Sigmoid colon (tissue), 6 donors: ENCODE measurements at regions not wholly inside any gene's neighbourhood (a gene's known extent, or its start where the extent isn't known, plus 50 kb on each side); places are given as distances from the start of the nearest gene placed in this dataset.

ENCODE experiments used
- DNase-seq: peaks from one replicate; pipeline ENCODE4 v3.0.0-alpha.2; 2019
- H3K27ac ChIP-seq, 4 donors: fragments of 200-600 bp; sonication (generic); one replicate each; pipeline ENCODE4 v1.5.1; 2016 to 2019; ENCODE audit warnings: mild to moderate bottlenecking in 1 of 4
- H3K27me3 ChIP-seq, 3 donors: fragments of 200-600 bp; sonication (generic); one replicate each; pipeline ENCODE4 v1.5.1; 2019; ENCODE audit warnings: mild to moderate bottlenecking in 1 of 3
- H3K36me3 ChIP-seq, 4 donors: fragments of 200-600 bp; sonication (generic); one replicate each; pipeline ENCODE4 v1.5.1; 2016 to 2019
- H3K4me1 ChIP-seq, 4 donors: fragments of 200-600 bp; sonication (generic); one replicate each; pipeline ENCODE4 v1.5.1; 2017 to 2019
- H3K4me3 ChIP-seq, 4 donors: fragments of 200-600 bp; sonication (generic); one replicate each; pipeline ENCODE4 v1.5.1; 2017 to 2019; ENCODE audit warnings: mild to moderate bottlenecking in 2 of 4, moderate library complexity in 1 of 4
- H3K9me3 ChIP-seq, 4 donors: fragments of 200-600 bp in 3 of 4; sonication (generic) in 3 of 4; one replicate each; pipeline versions ENCODE4 v1.5.1 to v1.6.1; 2013 to 2019
- EP300 ChIP-seq, 4 donors: sonication (generic); formaldehyde crosslinking; IDR thresholded peaks; one replicate each; pipeline ENCODE4 v1.6.1; 2017; ENCODE audit warnings: antibody characterized with exemption in 4 of 4
- POLR2A ChIP-seq, 2 donors: fragments of 450-650 bp; IDR thresholded peaks; one replicate each; pipeline ENCODE4 v1.6.1; 2016; ENCODE audit warnings: antibody characterized with exemption in 2 of 2, mild to moderate bottlenecking in 2 of 2, moderate library complexity in 2 of 2
- POLR2AphosphoS5 ChIP-seq, 4 donors: sonication (generic); formaldehyde crosslinking; IDR thresholded peaks; one replicate each; pipeline ENCODE4 v1.6.1; 2017; ENCODE audit warnings: antibody characterized with exemption in 4 of 4
- WGBS, 2 donors: extraction: QIAGEN DNeasy Blood & Tissue Kit; methylation state at CpG; one replicate each; pipeline ENCODE4 v1.1.7; 2013; 5-methylcytosine and 5-hydroxymethylcytosine counted together
- intact Hi-C: fragments of 100-400 bp; cut with DNase I; formaldehyde crosslinking; loops from one replicate; pipeline ENCODE4 v1.15.1; 2023
- TF ChIP-seq, protein P1 (sequence below), 4 experiments: fragments of 450-650 bp in 3 of 4; fragments of 200-600 bp in 1 of 4; IDR thresholded peaks; one replicate each; pipeline ENCODE4 v1.5.1; 2016 to 2019; ENCODE audit warnings: antibody characterized with exemption in 4 of 4, mild to moderate bottlenecking in 3 of 4, moderate library complexity in 2 of 4
- donor health status: healthy with polysubstance abuse.
- donor health status: healthy.

DNA sequence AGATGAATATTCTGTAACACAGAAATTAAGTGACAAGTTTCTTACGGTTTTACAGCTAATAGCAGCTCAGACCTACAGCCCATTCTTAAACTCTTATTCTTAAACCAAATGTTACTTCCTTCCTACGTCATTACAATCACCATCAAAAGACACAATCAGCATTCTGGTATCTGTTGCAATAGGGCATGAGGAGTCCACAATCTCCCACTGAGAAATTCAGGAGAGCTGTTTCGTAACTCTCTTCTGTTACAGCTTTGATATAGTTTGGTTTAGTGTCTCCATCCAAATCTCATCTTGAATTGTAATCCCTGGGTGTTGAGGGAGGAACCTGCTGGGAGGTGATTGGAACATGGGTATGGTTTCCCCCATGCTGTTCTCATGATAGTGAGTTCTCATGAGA is 163.4 kb downstream of the GAS1 start:
- Histone ChIP-seq H3K27ac (no peak overlapping the region), H3K27me3 (no peaks in the 10 kb centered on the region), H3K36me3 (no peaks in the 10 kb centered on the region), H3K4me3 (no peak overlapping the region), H3K4me1 (peaks cover 0 to 11% (median 2%) of the 10 kb centered on the region in 4 donors), H3K9me3 (no peaks in the 10 kb centered on the region)
- intact Hi-C loops: no loop called here
- TF ChIP-seq, protein P1, sequence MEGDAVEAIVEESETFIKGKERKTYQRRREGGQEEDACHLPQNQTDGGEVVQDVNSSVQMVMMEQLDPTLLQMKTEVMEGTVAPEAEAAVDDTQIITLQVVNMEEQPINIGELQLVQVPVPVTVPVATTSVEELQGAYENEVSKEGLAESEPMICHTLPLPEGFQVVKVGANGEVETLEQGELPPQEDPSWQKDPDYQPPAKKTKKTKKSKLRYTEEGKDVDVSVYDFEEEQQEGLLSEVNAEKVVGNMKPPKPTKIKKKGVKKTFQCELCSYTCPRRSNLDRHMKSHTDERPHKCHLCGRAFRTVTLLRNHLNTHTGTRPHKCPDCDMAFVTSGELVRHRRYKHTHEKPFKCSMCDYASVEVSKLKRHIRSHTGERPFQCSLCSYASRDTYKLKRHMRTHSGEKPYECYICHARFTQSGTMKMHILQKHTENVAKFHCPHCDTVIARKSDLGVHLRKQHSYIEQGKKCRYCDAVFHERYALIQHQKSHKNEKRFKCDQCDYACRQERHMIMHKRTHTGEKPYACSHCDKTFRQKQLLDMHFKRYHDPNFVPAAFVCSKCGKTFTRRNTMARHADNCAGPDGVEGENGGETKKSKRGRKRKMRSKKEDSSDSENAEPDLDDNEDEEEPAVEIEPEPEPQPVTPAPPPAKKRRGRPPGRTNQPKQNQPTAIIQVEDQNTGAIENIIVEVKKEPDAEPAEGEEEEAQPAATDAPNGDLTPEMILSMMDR (IDR thresholded peaks at IDR 0.05): no peak
- TF ChIP-seq POLR2AphosphoS5 (IDR thresholded peaks at IDR 0.05) (no peak), POLR2A (IDR thresholded peaks at IDR 0.05) (no peak), EP300 (IDR thresholded peaks at IDR 0.05) (no peak)
- WGBS, 2 donors: 75 to 80% methylated on average over 3 of the region's 3 CpGs
- DNase-seq: no peak

DNA sequence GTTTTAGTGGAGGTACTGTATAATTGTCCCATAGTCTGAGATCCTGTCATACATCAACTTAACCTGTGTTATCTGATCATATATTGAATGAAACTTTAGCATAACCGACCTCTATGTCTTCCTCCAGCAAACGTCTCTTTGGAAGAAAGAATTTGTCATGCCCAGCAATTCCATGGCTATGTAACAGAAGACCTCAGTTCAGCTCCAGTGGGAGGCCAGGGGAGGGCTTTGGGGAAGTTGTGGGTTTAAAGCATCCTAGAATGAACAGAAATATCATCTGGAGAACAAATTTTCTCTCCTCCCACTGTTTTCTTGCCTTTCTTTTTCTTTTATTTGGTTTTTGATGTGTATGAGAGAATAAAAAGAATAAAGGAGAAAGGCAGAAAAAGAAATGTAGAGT is 164.5 kb downstream of the GAS1 start:
- no peaks in the 10 kb centered on the region for H3K27me3 ChIP-seq
- 60 to 77% methylated on average over 2 of the region's 2 CpGs for WGBS, 2 donors
- no peak overlapping the region for H3K4me3 ChIP-seq
- no peak for DNase-seq
- intact Hi-C loops: no loop called here
- no peak for TF ChIP-seq EP300 (IDR thresholded peaks at IDR 0.05)
- TF ChIP-seq, protein P1 (IDR thresholded peaks at IDR 0.05): no peak
- no peak for TF ChIP-seq POLR2AphosphoS5 (IDR thresholded peaks at IDR 0.05)
- TF ChIP-seq POLR2A (IDR thresholded peaks at IDR 0.05): no peak
- peaks cover 0 to 11% (median 2%) of the 10 kb centered on the region in 4 donors for H3K4me1 ChIP-seq
- H3K27ac ChIP-seq: no peak overlapping the region
- no peaks in the 10 kb centered on the region for H3K9me3 ChIP-seq
- no peaks in the 10 kb centered on the region for H3K36me3 ChIP-seq

DNA sequence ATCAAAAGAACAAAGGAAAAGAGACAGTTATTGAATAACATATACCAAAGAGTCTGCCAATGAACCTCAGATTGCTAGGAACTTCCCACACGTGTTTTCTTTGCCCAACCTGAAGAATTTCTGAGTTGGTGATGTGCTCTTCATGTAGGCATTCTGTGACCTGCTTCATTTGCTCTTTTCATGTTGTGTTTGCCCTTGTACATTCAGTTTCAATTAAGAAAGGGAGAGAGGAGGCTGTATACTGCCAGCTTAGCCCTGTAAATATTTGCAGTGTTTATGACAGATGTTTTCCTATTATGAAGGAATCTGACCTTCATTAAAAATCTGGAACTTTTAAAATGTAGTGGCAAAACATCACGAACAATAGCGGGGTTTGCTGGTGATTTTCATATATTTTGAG is 168.5 kb downstream of the GAS1 start:
- no peak for DNase-seq
- H3K4me3 ChIP-seq: no peak overlapping the region
- no peaks in the 10 kb centered on the region for H3K4me1 ChIP-seq
- H3K9me3 ChIP-seq: no peaks in the 10 kb centered on the region
- TF ChIP-seq POLR2A (IDR thresholded peaks at IDR 0.05): no peak
- TF ChIP-seq, protein P1 (IDR thresholded peaks at IDR 0.05): no peak
- TF ChIP-seq POLR2AphosphoS5 (IDR thresholded peaks at IDR 0.05): no peak
- no peak for TF ChIP-seq EP300 (IDR thresholded peaks at IDR 0.05)
- WGBS, 2 donors: 60 to 64% methylated on average over 3 of the region's 3 CpGs
- intact Hi-C loops: no loop called here
- H3K27ac ChIP-seq: no peak overlapping the region
- H3K36me3 ChIP-seq: no peaks in the 10 kb centered on the region
- H3K27me3 ChIP-seq: no peaks in the 10 kb centered on the region

DNA sequence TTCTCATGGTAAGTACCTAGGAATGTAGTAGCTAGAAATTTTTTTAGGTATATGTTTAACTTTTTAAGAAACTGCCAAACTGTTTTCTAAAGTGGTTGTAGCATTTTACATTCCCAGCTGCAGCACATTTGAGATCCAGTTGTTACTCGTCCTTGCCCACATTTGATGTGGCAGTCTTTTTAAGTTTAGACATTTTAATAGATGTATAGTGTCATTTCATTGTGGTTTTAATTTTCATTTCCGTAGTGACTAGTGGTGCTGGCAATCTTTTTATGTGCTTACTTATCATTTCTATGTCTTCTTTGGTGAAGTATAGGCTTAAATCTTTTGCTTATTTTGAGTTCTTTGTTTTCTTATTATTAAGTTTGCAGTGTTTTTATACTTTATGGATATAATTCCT is 171.6 kb downstream of the GAS1 start:
- TF ChIP-seq POLR2AphosphoS5 (IDR thresholded peaks at IDR 0.05) (no peak), POLR2A (IDR thresholded peaks at IDR 0.05) (no peak), EP300 (IDR thresholded peaks at IDR 0.05) (no peak)
- TF ChIP-seq, protein P1 (IDR thresholded peaks at IDR 0.05): no peak
- no peak for DNase-seq
- H3K27me3 ChIP-seq: no peaks in the 10 kb centered on the region
- no peaks in the 10 kb centered on the region for H3K36me3 ChIP-seq
- H3K4me3 ChIP-seq: no peak overlapping the region
- WGBS, 2 donors: 65 to 76% methylated on average over 2 of the region's 2 CpGs
- no peaks in the 10 kb centered on the region for H3K9me3 ChIP-seq
- intact Hi-C loops: no loop called here
- H3K4me1 ChIP-seq: no peaks in the 10 kb centered on the region
- no peak overlapping the region for H3K27ac ChIP-seq

DNA sequence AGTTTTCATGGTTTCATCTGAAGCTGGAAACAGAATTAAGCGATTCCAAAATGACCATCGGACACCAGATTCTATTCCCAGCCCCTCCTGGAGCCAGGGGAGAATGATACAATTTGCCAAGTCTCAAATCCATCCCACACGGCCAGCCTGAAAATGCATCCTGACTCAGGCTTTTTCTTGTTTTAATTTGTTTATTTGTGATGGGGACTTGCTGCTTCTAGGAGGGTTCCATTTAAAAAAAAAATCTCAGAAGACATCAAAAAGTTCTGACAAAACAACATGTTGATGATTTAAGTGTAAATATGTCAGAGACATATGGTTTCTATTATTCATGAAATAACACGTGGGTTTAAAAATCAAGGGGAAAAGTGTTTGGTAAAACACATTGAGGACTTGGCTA is 173.2 kb downstream of the GAS1 start:
- DNase-seq: no peak
- WGBS, 2 donors: 70 to 72% methylated on average over 4 of the region's 4 CpGs
- Histone ChIP-seq H3K27me3 (no peaks in the 10 kb centered on the region), H3K9me3 (no peaks in the 10 kb centered on the region), H3K4me1 (no peaks in the 10 kb centered on the region), H3K4me3 (no peak overlapping the region), H3K27ac (no peak overlapping the region), H3K36me3 (no peaks in the 10 kb centered on the region)
- TF ChIP-seq POLR2A (IDR thresholded peaks at IDR 0.05): no peak
- no peak for TF ChIP-seq EP300 (IDR thresholded peaks at IDR 0.05)
- TF ChIP-seq, protein P1 (IDR thresholded peaks at IDR 0.05): no peak
- no peak for TF ChIP-seq POLR2AphosphoS5 (IDR thresholded peaks at IDR 0.05)
- intact Hi-C loops: no loop called here
